Muscle layer of duodenum (tissue), 2 donors: ENCODE measurements at regions not wholly inside any gene's neighbourhood (a gene's known extent, or its start where the extent isn't known, plus 50 kb on each side); places are given as distances from the start of the nearest gene placed in this dataset.

Experiments
- H3K27ac ChIP-seq: one replicate; pipeline ENCODE4 v1.7.0; 2013; ENCODE audit warnings: mild to moderate bottlenecking, low read length
- H3K27me3 ChIP-seq: one replicate; pipeline ENCODE4 v1.7.0; 2013; ENCODE audit warnings: low read depth, mild to moderate bottlenecking, control low read depth, low read length
- H3K36me3 ChIP-seq, 2 donors: one replicate each; pipeline ENCODE4 v1.7.0; 2013; ENCODE audit warnings: low read length in 2 of 2, control low read depth in 1 of 2, mild to moderate bottlenecking in 1 of 2; ENCODE audit not compliant: insufficient read depth in 2 of 2, control insufficient read depth in 1 of 2
- H3K4me1 ChIP-seq, 2 donors: one replicate each; pipeline ENCODE4 v1.7.0; 2013; ENCODE audit warnings: low read length in 2 of 2, mild to moderate bottlenecking in 2 of 2, control low read depth in 1 of 2, moderate library complexity in 1 of 2; ENCODE audit not compliant: insufficient read depth in 2 of 2, control insufficient read depth in 1 of 2
- H3K4me3 ChIP-seq, 2 donors: one replicate each; pipeline ENCODE4 v1.7.0; 2013; ENCODE audit warnings: low read length in 2 of 2, low read depth in 1 of 2, mild to moderate bottlenecking in 1 of 2
- H3K9me3 ChIP-seq, 2 donors: one replicate each; pipeline ENCODE4 v1.7.0; 2013; ENCODE audit warnings: low read length in 2 of 2, control low read depth in 1 of 2, mild to moderate bottlenecking in 1 of 2; ENCODE audit not compliant: control insufficient read depth in 1 of 2
- donor health status: healthy.

DNA sequence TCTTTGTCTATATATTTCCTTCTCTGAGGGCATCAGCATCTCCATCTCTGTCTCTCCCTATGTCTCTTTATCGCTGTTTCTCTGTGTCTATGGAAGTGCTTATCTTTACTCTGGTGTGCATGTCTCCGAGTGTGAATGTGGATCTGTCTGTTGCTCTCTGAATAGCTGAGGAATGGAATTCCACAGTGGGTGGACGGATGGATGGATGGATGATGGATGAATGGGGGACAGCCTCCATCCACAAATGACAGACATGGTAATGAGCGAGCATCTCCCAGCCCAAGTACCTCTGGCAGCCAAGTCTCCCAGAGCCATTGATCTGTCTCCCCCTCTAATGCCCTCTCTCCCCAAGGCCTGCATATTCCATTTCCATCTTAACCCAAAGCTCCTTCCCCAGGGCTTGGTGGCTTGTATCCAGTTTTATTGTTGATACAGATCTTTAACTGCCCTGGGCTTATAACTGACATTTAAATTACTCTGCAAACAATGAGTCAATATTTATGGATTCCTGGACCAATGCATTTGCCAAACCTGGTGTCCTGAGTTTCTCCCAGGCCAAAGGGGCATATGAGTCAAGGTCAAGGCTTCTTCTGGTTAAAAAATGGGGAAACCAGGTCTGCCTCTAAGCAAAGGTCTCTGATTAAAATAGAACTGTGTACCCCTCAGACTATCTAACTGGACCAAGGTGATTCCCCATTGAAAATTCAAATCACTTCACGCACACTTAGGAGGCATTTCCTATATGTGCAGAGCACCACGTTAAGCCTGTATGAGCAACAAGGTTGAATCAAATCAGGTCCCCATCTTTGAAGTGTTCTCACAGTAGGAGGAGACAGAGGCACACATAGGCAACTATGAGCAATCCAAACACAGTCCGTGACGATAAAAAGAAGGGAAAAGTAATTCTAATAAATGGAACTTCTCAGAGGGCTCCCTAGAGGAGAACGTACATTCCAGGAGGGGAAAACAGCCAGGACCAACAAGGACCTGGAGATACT, 109.9 kb downstream of the TLE3 start:
- Histone ChIP-seq H3K4me1 (no peaks in the 10 kb centered on the region), H3K27me3 (no peaks in the 10 kb centered on the region)

DNA sequence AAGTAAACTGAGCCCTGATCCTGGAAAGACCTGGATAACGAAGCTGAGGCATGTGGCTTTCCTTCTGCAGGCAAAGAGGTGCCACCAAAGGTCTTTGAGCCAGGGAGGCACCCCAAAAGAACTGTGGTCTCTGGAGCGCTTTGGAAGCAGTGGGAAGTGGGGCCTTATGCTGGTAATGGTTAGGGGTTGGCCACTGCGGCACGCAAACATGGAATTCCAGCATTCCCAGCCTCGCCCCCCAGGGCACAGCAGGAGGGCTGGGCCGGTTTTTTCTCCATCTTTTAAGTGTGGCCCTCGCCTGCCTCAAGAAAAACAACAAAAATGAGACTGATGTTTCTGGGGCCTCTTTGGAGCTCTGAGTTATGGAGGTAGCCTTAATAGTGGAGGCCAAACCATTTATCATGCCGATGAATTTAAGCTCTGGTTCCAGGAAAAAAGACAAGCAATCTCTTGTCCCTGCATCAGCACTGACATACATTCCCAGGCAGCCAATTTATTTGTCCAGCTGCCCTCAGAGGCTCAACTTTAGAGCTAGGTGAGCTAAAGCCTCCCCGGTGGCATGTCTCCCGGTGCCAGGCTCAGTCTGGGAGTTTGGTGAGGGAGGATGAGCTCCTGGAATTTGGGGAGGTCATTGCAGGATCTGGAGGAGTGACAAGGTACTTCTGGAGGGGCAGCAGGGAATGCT, 109.0 kb downstream of the TLE3 start:
- H3K27me3 ChIP-seq, result no peaks in the 10 kb centered on the region
- no peaks in the 10 kb centered on the region for H3K4me1 ChIP-seq
- H3K9me3 ChIP-seq, result no peaks in the 10 kb centered on the region
- no peak overlapping the region for H3K27ac ChIP-seq
- no peak overlapping the region for H3K4me3 ChIP-seq
- H3K36me3 ChIP-seq, result no peaks in the 10 kb centered on the region

More for the DNA sequence above, 109.9 kb downstream of the TLE3 start:
- H3K4me3 ChIP-seq, result no peak overlapping the region
- H3K27ac ChIP-seq, result no peak overlapping the region
- H3K36me3 ChIP-seq, result no peaks in the 10 kb centered on the region
- no peaks in the 10 kb centered on the region for H3K9me3 ChIP-seq

DNA sequence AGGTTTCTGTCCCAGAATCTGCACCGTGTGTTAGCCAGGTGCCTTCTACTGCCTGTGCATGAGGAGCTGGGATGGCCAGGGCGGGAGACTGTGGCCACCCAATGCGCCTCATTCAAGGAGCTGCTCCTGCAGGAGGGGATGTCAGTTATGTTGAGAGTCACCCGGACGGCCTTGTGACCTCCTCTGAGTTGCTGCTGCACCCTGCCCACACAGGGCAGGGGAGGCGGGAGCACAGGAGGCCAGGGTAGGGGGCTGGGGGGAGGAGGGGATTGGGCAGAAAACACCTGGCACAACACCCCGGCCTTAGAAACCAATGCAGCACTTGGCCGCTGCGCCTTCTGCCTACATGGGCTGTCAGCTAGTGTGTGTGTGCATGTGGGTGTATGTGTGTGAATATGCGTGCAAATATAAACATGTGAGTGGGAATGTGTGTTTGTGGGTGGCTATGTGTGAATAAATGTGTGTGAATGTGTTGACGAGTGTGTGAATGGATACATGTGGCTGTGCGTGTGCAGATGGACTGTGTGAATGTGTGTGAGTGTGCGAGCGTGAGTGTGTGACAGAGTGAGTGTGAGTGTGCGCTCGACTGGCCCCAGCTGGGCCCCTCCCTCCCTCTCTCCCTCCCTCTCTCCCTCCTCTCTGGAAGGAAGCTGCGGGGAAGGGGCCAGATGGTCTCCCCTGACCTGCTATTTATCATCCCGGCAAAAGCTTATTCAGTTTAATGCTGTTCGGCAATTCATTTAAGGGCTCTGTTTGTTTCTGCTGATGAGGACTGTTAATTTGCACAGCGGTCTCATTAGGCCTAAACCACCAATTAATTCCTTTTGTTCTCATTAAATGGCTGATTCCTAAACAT, 106.9 kb downstream of the TLE3 start:
- no peaks in the 10 kb centered on the region for H3K36me3 ChIP-seq
- no peaks in the 10 kb centered on the region for H3K4me1 ChIP-seq
- H3K27ac ChIP-seq, result no peak overlapping the region
- no peaks in the 10 kb centered on the region for H3K27me3 ChIP-seq
- H3K4me3 ChIP-seq, result no peak overlapping the region
- H3K9me3 ChIP-seq, result peaks cover 3 to 4% of the 10 kb centered on the region in 2 donors

DNA sequence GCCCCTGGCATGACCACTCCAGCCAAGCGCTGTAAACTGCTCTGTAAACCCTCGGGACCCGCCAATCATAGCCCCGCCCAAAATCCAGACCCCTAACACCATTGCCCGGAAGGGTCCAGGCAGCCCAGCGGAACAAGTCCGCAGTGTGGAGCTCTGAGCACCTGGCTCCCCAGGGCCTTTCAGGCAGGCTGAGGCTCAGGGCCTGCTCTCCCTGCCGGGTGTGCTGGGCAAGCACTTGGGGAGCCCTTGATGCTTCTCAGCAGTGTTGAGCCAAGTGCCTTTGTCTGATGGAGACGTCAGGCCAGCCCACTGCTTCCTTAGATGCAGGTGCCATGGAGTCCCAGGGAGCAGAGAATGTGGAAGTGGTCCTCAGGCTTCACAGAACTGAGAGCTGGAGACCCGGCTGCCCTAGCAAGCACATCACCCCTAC, 106.2 kb downstream of the TLE3 start:
- peaks cover 3 to 4% of the 10 kb centered on the region in 2 donors for H3K9me3 ChIP-seq
- no peaks in the 10 kb centered on the region for H3K36me3 ChIP-seq
- no peak overlapping the region for H3K4me3 ChIP-seq
- no peak overlapping the region for H3K27ac ChIP-seq
- H3K27me3 ChIP-seq, result no peaks in the 10 kb centered on the region
- no peaks in the 10 kb centered on the region for H3K4me1 ChIP-seq

DNA sequence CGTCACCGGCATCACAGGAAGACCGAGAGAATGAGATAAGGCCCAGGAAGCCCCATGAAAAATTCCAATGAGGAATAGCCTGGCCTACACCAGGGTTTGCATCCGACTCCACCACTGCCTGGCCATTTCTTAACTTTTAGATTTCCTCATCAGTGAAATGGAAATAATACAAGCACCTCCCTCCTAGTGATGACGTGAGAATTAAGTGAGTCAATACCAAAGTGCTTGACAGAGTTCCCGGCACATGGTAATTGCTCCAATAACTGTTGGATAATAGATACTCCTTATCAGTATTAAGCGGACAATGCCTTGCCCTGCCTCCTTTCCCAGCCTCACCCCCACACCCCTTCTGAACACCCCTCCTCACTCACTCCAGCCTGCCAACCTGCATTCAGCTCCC, 105.4 kb downstream of the TLE3 start:
- Histone ChIP-seq H3K36me3 (no peaks in the 10 kb centered on the region), H3K27me3 (no peaks in the 10 kb centered on the region), H3K4me3 (no peak overlapping the region), H3K4me1 (no peaks in the 10 kb centered on the region), H3K9me3 (peaks cover 3 to 4% of the 10 kb centered on the region in 2 donors), H3K27ac (no peak overlapping the region)

DNA sequence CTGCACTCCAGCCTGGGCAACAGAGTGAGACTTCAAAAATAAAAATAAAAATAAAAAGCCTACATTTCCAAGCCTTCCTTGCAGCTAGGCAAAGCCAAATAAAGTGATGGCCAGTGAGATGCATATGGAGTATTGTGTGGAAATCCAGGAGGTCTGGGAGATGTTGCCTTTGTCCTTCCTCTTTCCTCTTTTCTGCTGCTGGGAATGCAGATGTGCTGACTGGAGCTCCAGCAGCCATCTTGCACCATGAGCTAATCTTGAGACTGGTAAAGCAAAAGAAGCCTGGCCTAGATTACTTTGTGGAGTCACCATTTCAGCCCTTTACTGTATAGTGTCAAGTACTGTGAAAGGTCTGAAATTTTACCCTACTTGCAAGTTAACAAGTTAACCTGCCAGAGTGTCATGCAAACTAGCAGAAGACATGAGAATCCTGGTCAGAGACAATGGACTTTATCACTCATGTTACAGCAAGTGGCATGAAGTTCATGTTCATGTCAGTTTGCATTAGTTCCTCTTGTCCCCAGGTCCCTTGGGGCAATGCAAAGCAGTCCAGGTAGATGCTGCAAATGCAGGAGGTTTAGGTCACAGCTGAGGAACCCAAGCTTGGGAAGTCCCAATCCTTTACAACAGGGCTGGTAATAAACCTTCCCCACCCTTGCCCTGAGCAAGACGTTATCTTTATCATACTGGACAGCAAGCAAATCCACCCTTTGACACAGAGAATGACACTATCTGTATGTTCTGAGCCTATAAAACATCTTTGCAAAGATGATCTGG, 103.1 kb downstream of the TLE3 start:
- peaks cover 3 to 4% of the 10 kb centered on the region in 2 donors for H3K9me3 ChIP-seq
- H3K4me1 ChIP-seq, result no peaks in the 10 kb centered on the region
- H3K27me3 ChIP-seq, result no peaks in the 10 kb centered on the region
- no peaks in the 10 kb centered on the region for H3K36me3 ChIP-seq
- no peak overlapping the region for H3K4me3 ChIP-seq
- H3K27ac ChIP-seq, result no peak overlapping the region

DNA sequence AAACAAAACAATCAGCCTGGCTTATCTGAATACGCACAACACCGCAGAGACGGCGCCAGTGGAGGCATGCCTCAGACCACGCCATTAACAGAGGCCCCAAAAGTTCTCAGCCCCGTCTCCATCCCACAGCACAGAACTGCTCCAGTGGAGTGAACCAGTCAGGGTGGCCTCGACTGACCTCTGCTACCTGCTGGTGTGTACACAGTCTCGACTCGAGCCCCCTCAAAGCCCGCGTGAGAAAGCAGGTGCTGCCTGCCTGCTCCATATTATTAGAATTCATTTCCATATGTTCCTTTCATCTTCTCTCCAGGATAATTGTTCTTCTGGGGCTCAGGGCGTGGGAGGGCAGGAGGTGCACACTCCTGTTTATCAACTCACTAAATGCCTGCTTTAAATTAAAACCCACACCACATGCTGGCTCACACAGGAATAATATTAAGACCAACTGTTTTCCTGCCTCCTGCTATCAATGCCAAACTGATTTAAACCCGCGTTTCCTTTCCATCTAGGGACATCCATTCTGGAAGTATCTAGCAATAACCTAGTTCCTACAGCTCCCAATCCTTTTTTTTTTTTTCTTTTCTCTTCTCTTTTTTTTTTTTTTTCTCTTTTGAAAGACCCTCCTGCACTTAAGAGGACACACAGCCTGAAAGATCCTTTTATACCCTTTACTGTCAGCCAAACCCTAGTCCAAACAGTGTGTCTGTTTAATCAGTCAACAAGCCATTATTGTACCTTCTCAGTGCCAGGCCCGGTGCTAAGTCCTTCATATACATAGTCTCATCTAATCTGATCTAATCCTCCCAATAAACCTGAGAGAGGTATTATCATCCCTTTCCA, 101.2 kb downstream of the TLE3 start:
- Histone ChIP-seq H3K4me1 (no peaks in the 10 kb centered on the region), H3K27me3 (no peaks in the 10 kb centered on the region), H3K36me3 (no peaks in the 10 kb centered on the region), H3K27ac (no peak overlapping the region), H3K4me3 (no peak overlapping the region), H3K9me3 (peaks cover 3 to 4% of the 10 kb centered on the region in 2 donors)

DNA sequence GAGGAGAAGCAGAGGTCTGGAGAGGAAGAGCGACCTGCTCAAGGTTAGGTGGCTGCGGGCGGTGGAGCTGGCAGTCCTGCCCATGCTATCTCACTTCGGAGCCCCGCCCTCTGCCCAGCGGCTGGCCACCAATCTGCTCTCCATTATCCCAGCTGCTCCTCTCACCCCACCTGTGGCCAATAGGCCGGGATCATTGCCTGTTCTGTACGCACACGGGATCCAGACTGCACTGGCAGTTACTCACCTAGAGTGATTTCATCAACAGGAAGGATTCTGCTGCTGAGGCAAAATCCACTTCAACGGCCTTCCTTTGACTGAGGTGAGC, 100.6 kb downstream of the TLE3 start:
- Histone ChIP-seq H3K27me3 (no peaks in the 10 kb centered on the region), H3K9me3 (peaks cover 3 to 7% of the 10 kb centered on the region in 2 donors), H3K36me3 (no peaks in the 10 kb centered on the region), H3K4me3 (no peak overlapping the region), H3K4me1 (no peaks in the 10 kb centered on the region), H3K27ac (no peak overlapping the region)
